GM19463 (cell line): ENCODE measurements at regions not wholly inside any gene's neighbourhood (a gene's known extent, or its start where the extent isn't known, plus 50 kb on each side); places are given as distances from the start of the nearest gene placed in this dataset.

Source experiments
- ATAC-seq: cut with Tn5 transposase; IDR thresholded peaks from one replicate; pipeline ENCODE4 v1.9.1; 2021; ENCODE audit warnings: mild to moderate bottlenecking, moderate library complexity; ENCODE audit not compliant: unreplicated experiment

- no peak for ATAC-seq
These were observed 172.5 kb downstream of the ANKRD50 start for GRCh38 chr4:124540014-124540413.

- ATAC-seq: no peak
These were observed 170.7 kb downstream of the ANKRD50 start for GRCh38 chr4:124541652-124542420.

- no peak for ATAC-seq
These were observed 156.6 kb downstream of the ANKRD50 start for GRCh38 chr4:124555959-124556358.

GRCh38 chr4:124564121-124564520 is 148.4 kb downstream of the ANKRD50 start:
- no peak for ATAC-seq

DNA sequence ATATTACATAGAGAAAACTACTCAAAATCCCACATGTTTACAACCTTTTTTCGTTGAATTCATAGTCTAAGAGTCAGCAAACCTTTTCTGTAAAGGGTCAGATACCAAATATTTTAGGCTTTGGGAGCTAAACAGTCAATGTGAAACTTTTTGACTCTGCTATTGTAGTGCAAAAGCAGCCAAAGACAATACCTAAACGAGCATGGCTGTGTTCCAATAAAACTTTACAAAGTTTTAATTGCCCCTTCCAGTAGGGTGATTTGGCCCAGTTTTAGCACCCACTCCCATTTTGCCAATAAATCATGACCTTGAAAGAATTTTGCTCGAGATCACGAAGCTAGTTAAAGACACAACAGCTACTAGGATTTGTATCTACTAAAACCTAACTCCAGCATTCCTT is 147.2 kb downstream of the ANKRD50 start:
- ATAC-seq: no peak

GRCh38 chr4:124566030-124566429 is 146.5 kb downstream of the ANKRD50 start:
- ATAC-seq: no peak

DNA sequence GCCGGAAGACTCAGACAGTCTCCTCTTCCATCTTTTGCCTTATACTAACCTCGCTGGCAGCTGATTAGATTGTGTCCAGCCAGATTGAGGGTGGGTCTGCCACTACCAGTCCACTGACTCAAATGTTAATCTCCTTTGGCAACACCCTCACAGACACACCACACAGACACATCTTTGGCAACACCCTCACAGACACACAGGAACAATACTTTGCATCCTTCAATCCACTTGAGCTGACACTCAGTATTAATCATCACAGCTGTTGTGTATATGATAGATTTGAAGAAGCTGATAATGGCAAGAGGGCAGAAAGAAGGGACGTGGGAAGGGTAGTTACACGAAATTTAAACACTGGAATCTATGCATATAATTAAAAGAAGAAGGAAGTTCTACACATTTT is 139.5 kb downstream of the ANKRD50 start:
- no peak for ATAC-seq

DNA sequence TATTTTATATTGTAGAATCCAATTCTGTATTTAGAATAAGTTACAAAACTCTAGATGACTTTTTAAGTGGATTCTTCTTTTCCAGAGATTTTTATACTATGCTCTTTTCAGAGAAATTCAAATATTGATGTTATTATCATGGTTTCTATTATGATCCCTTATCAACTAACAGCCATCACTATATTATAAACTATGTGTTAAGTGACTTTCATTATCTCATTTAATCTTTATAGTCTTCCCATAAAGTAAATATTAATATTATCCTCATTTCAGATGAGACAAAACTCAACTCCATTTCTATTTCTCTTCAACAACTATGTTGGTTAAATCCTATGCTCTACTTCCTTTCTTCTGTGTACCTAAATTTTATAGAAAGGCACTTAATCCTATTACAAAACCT is 132.6 kb downstream of the ANKRD50 start:
- no peak for ATAC-seq

DNA sequence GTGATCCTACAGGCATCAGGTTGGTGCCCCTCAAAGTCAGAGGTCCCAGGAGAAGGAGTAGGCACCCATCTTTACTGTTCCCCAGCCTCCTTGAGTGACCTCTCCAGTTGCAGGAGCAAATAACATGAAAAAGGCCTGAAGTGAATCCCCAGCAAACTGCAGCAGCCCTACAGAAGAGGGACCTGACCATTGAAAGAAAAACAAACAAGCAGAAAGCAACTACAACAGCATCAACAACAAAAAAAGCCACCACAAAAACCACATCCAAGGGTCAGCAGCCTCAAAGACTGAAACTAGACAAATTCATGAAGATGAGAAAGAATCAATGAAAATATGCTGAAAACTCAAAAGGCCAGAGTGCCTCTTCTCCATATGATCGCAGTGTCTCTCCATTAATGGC is 128.7 kb downstream of the ANKRD50 start:
- no peak for ATAC-seq

DNA sequence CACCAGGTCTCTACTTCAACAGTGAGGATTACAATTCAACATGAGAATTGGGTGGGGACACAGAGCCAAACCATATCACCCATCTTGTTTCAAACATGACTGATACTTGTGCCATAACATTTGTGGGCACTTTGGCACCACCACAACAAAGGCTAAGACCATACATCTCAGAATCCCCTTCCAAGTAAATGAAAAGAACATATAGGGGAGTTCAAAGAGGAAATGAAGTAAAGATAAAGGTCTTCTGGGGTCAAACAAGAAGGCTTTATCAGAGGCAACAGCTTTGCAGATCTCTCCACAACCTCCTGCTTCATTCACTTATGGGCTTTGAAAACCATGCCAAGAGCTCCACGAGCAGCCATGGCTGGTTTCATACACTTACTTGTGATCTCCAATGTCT is 122.7 kb downstream of the ANKRD50 start:
- no peak for ATAC-seq

DNA sequence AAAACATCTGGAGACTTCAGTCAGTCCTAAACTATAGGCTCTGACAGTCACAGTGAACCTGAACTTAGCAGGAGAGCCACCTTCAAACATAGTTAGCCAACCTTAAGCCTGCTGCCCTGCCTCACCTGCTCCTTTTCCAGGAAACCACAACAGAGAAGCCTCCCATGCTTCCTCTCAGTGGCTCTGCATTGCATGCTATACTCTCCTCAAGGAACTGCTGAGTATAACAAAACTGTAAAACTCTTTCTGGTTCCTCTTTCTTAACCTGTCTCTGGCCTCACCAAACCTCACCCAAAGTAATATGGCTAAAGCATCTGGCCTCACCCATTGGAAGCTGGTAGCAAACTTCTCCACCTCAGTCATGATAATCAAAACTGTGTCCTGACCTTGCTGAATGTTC is 122.1 kb downstream of the ANKRD50 start:
- ATAC-seq: no peak

- no peak for ATAC-seq
These were observed 120.9 kb downstream of the ANKRD50 start for GRCh38 chr4:124591637-124592036.

- ATAC-seq: no peak
These were observed 119.0 kb downstream of the ANKRD50 start for GRCh38 chr4:124593494-124593893.

DNA sequence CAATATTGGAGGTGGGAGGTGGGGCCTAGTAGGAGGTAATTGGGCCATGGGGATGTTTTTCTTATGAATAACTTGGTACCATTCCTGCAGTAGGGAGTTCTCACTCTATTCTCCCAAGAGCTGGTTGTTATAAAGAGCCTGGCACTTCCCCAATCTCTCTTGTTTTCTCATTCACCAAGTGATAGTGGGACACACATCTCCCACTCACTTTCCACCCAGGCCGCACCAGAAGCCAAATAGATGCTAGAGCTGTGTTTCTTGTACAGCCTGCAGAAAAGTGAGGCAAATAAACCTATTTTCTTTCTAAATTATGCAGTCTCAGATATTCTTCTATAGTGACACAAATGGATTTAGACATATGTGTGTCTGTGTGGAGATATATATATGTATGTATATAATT is 117.6 kb downstream of the ANKRD50 start:
- no peak for ATAC-seq

- ATAC-seq: no peak
These were observed 115.7 kb downstream of the ANKRD50 start for GRCh38 chr4:124596816-124597215.

GRCh38 chr4:124610211-124610610 is 102.3 kb downstream of the ANKRD50 start:
- ATAC-seq: no peak
